COR-L47 (cell line): ENCODE measurements at regions not wholly inside any gene's neighbourhood (a gene's known extent, or its start where the extent isn't known, plus 50 kb on each side); places are given as distances from the start of the nearest gene placed in this dataset.

ENCODE experiments used
- DNase-seq: peaks from one replicate; lab custom pipeline; 2025; lab: John Stamatoyannopoulos, UW

DNA sequence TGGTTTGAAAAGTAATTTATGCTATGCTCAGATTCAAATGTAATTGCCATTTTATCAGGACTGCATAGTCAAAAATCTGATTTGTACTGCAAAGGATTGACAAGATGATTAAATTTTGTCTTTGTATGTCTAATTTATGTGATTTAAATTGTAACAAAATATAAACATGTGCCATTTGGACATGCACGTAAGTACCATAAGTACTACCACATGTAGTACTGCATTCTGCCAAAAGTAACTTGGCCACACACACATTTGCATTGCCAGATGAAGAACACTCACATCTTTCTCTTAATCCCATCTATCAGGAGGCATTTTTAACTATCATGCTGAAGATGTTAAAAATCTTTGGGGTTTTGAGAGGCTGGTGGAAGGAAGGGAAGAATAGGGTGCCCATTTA is 133.3 kb downstream of the KLF12 start:
- DNase-seq: no peak

DNA sequence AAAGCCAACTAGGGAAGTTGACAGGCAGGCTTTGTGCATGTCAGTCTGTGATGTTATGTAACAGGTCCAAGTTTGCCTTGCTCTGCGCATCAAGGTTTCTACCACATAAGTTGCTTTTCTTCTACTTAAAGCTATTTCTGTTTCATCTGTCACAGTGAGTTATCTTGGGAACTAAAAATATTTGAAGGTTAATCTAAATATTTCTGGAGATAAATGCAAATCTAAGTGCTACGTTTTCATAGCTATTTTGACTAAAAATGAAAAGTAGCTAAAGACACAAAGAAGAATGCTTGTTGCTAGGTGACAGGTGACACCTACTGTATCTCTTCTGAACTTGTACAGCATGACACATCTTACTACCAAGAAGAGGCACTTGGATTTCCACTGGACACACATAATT is 135.6 kb downstream of the KLF12 start:
- DNase-seq: no peak

DNA sequence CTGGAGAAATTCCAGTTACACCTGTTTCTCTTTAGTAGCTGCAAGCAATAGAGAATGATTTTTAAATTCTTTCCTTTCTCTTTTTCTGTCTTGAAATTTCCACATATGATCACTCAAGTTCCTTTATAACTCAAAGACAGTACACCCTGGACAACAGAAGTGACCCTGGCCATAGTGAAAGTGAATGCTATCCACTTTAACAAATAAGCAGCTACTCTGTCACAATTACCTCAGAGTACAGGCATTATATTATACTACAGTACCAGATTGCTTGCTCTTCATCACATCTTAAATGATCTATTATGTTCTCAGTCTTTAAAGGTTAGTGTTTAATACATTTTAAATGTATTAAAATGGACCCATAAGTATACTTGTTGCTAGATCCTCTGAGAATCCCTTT is 136.2 kb downstream of the KLF12 start:
- DNase-seq: no peak

DNA sequence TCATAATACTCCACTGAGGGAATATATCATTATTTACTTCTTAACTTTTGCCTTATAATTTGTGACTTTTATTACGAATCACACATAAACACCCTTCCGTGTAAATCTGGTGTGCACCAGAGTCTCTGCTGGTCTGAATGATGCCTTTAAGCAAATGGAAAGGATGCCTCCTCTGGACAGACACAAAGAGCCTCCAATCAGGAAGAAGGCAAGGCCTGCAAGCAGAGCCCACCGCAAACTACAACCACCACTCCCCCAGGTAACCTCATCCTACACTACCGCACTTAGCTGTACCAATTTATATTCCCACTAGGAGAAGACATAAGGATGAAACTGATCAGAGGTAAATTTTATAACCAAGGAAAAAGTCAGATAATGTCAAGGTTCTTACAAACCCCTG is 137.6 kb downstream of the KLF12 start:
- DNase-seq: no peak

DNA sequence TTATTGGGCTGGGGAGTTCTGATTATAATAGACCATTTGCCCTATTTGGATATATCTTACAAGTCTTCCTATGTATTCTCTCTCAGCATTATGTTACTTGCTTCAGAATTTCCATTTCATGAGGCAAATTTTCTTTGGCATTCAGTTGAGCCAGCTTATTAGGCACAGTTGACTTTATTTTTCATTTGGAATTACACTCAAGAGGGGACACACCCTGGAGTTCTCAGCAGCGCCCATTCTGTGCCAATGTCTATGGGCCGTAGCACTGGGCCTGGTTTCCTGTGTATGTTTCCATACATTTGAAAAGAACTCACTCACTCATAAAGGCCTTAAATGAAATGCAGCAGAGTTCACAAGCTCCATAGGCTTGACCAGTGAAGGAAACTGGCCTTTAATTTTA is 138.5 kb downstream of the KLF12 start:
- no peak for DNase-seq

DNA sequence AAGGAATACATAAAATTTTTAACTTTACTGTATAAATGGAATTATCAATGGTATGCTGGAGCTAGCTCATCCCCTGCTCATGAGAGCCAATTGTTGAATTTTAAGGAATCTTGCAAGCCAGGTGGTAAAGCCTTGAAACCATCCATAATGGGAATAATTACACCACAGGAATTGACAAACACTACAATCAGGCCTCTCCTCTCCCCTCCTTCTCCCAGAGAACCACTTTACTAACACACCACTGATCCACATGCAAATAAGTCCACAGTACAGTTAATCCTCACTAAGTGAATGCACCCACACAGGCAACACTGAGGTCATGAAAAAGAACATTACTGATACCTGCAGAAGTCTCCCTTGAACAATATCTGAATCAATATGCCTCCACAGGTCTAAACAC is 140.5 kb downstream of the KLF12 start:
- DNase-seq: no peak

DNA sequence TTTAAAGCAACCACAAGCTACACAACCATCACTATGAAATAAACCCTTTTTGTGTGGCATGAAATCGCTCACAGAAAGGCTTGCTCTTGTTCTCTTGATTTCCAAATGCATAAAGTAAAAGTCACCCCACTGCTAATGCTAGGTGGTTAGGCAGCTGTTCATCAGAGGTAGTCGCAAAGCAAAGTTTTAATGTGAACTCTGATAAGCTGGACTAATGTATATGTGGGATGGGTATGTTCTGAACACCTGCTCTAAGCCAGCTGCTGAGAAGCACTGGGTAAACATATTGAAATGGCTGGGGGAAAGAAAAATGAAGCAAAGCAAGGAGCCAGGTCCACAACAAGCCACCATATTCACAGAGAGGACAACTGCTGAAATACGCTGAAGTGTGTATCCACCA is 142.3 kb downstream of the KLF12 start:
- peak; percentile 13 for DNase-seq

DNA sequence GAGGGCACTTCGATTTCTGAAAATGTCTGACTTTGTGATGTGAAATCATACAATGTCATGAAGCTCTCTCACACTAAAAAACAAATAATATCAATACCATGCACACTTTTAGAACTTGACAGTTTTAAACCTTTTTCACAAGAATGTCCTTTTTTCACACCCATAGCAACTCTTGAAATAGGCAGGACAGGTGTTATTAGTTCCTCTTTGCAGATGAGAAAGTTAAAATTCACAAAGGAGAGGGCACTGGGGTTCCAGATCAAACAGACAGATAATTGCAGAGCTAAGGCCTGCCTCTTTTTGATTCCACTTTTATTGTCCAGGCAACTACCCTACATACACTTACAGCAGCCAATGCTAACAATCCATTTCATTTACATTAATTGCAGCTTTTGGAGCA is 142.8 kb downstream of the KLF12 start:
- DNase-seq: no peak

DNA sequence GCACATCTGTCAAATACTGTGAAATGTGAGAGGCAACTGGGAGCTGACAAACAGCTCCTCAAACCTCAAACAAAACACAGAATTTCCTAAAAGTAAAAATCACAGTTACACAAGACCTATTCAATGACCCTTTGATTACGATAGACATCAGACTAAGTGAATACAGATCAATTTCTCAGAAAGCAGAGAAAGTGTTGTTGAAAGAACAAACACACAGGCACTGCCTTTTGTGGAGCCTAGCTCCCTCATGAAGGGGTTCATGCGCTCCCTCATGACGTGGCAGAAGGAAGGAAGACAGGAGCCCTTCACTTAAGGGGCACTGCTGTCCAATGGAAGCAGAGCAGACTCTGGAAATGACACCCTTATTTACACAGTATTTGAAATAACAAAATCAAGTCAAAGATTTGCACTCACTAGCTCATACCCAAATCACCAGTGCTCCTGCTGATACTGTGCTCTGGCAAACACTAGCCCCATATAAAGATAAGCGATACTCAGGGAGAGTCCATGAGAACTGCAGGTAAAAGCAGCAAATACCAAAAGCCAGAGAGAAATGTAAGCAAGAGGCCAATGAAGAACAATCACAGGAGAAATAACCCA is 144.9 kb downstream of the KLF12 start:
- no peak for DNase-seq

DNA sequence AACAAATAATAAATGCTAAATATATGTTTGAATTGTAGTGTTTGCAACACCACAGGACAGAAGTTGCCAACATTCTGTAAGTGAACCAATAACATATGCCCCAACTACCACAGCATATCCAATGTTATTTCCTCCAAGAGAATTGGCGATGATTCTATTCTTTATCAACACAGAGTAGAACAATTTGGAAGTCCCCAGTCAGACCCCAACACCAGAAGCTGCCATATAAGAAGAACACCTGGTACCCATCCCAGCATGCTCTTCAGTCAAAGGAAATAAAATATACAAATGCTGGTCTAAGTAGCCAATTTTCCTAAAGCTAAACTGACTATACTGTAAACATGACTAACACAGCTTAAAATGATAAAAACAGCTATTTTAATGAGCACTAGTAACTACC is 145.7 kb downstream of the KLF12 start:
- no peak for DNase-seq

DNA sequence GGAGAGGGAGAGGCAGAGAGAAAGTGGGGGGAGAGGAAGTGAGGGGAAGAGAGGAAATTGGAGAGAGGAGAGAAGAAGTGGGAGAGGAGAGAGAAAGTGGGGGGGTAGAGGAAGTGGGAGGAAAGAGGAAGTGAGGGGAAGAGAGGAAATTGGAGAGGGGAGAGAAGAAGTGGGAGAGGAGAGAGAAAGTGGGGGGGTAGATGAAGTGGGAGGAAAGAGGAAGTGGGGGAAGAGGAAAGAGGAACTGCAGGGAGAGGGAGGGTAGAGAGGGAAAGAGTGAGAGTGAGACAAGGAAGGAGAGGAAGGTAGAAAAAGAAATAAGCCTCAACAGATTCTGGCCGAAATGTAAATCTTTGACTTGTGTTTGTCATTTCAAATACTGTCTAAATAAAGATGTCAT is 146.6 kb downstream of the KLF12 start:
- no peak for DNase-seq

DNA sequence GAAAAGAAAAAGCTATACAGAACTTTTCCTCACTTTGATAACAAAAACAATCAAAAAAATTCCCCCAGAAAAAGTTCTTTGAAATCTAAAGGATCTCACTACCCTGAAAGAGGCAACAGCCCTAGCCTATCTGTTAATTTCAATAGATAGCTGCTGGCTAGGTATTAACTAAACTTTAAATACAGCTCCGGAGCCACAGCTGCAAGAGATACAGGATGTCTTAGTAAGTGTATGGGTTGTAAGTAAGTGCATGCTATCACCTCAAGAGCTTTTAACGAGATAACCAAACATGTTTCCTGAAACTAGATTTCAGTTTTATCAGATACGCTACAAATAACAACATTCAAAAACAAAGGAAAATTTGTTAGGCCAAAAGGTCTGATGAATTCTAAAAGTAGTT is 148.4 kb downstream of the KLF12 start:
- no peak for DNase-seq

DNA sequence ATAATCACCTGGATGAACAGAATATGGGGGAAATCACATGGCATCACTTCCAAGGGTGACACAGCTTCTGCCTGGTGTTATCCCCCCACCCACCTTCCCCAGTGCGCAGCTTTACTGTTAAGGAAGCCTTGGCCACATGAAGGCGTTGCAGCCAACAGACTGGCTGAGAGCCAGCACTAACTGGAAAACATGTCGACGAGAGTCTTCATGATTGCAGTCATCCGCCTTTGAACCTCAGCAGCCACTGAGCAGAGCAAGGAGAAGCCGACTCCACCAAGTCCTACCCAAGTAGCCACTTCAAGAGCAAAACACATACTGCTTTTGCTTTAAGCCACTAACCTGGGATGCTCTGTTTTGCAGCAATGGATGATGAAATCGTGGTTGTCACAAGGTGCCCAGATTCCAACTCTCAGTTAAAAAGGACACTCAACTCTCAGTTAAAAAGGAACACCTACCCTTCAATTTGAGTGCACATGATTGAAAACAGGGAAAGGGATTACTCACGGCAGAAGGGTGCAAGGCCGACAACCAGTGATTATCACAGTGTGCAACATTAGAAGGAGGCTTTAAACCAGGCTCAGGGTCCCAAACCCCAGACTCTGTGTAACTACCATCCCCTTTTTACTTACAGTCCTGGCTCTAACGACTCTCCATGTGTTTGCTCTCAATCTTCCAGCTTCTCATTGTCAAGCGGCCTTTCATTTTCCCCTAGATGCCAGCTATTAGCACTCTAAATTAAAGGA is 149.1 kb downstream of the KLF12 start:
- no peak for DNase-seq

DNA sequence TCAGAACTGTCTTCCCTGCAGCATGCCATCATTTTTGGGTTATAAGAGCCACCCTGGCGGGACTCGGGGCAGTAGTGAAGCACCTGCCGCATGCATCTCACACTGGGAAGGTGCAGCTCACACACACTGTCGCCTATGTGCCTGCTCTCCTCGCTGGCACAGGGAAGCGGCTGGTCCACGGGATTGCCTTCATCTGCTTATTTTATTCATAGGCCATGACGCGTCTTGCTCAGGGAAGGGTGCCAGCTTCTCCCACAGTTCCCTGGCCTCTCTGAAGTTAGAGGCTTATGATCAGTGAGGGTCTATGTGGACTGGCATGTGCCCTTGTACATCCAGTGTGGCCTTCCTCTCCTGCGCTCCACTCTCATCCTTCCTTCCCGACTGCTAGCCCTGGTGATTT is 150.0 kb downstream of the KLF12 start:
- DNase-seq: no peak

DNA sequence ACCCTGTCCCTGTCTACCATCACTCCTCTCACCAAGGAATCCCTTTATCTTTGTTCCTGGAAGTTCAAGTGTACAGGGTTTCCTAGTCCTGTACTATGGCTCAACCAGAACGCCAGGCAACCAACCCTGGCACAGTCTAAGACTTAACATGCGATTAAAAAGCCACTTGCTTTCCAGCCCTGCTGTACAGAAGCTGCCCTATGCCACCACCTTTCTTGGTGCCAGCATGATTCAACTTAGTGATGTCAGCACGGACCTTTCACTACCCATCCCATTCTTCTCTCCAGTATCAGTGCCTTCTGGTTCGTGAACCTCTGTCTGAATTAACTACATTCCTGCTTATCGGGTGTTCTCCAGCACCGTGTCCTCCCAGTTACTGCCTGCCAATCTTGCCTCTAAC is 151.1 kb downstream of the KLF12 start:
- DNase-seq: no peak

DNA sequence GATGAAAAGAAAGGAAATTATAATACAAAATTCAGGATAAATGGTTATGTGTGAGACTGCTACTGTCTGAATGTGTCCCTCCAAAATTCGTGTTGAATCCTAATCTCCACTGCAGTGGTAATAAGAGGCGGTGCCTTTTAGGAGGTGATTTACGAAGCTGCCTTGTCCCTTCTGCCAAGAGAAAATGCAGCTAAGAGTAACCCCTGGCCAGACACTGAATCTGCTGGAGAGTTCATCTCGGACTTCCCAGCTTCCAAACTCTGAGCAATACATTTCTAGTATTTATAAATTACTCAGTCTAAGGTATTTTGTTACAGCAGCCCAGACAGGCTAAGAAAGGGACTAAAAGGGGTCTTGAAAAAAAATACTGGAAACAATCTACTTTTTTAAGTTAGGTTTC is 152.6 kb downstream of the KLF12 start:
- DNase-seq: no peak

DNA sequence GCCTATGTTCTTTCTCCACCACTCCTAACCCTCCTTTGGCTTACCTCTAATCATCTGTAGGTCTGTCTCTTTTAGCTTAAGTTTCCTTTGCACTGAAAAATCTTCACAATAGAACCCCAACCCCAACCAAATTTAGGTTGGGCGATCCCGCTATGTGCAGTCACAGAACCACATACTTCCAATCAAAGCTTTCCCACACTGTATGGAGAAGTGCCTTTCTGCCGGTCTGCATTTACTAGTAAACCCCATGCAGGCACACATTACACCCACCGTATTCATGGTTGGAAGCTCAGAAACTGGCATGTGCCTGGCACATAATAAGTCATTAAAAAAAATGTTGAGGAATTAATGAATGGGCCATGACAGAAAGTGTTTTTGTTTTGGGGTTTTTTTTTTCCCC is 158.4 kb downstream of the KLF12 start:
- DNase-seq: no peak

DNA sequence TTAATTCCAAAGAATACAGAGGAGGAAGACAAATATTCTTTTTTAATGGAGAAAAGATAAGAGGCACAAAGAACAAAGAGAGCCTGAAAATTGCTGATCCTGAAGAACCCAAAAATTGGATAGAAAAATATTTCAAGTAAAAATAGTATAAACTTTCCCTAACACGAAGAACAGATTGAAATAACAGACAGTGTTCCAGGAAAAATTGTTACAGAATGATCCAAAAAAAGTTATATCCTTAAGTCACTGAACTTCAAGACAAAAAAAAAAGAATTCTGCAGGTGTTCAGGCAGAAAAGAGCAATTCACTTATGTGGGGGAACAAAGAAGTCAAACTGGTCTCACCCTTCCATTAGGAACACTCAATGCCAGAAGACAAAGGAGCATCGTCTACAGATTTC is 160.2 kb downstream of the KLF12 start:
- DNase-seq: no peak

DNA sequence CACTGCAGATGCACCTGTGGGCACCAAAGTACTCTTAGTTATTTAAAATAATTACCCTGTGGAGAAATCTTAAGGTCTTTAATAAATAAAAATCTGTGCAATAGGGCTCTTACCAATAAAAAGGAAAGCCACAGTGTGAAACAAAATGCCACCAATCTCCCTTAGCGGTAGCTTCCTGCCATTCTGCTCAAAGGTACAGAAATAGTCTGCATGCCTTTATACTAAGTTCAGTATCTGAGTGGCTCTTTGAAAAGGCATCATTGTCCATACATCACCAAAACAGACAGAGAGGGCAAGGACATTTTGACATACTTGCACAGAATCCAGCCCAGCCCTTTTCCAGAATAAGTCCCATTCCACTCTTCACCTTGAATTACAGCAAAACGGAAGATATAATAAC is 161.0 kb downstream of the KLF12 start:
- DNase-seq: no peak

DNA sequence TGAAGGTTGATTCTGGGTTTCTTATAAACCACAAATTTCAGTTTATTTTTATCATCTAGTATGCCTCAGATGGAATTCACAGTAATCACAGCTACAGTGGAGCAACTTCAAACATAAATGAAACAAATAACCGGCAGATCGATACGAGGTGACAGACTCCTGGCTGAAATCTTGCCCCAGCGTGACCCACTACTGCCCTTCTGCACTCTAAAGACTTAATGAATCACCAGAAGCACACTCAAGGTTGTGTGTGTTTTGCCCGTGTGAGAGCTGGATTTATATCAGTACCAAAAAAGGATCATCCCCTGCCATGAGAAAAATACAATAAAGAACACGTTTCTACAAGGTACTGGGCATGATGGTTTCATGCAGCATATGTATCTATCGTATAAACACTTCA is 161.7 kb downstream of the KLF12 start:
- DNase-seq: no peak

DNA sequence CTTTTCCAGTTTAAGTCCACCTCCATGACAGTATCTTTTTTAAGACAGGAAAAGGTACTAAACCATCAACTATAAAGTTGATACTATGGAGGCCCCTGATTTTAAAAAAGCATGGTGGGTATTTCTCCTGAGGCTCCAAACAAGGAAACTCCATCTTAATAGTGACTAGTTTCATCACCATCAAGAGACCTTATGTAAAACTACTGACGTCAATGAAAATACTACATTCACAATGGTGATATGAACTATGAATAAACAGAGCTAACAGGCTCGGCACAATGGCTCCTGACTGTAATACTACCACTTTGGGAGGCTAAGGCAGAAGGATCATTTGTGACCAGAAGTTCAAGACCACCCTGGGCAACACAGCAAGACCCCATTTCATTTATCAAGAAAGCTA is 162.7 kb downstream of the KLF12 start:
- DNase-seq: no peak

DNA sequence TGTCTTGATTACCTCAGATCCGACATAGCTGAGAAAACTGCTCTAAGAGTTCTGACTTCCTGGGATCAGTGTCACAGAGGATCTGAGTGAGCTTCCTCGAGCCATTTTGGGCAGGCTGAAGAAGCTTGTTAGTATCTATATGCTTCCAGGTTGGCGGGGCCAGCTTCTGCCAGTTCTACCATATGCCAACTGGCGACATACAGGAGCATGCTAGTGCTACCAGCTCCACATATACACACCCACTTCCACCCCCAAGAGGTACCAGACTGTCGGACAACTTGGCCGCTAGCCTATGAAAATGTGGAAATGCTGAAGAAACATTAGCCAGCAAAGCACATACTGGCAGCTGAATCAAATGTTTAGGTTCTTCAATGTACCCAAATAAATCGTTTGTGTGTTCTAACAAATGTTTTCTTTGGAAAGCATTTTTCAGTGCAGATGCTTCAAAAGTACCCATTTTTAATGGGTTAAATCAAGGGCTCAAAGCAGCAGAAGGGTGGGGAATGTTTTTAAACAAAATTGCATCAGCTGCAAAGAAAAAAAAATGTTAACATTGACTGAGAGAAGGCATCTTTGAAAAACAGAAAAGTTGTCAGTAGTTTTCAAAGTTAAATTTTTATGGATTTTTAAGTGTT is 163.7 kb downstream of the KLF12 start:
- DNase-seq: no peak

DNA sequence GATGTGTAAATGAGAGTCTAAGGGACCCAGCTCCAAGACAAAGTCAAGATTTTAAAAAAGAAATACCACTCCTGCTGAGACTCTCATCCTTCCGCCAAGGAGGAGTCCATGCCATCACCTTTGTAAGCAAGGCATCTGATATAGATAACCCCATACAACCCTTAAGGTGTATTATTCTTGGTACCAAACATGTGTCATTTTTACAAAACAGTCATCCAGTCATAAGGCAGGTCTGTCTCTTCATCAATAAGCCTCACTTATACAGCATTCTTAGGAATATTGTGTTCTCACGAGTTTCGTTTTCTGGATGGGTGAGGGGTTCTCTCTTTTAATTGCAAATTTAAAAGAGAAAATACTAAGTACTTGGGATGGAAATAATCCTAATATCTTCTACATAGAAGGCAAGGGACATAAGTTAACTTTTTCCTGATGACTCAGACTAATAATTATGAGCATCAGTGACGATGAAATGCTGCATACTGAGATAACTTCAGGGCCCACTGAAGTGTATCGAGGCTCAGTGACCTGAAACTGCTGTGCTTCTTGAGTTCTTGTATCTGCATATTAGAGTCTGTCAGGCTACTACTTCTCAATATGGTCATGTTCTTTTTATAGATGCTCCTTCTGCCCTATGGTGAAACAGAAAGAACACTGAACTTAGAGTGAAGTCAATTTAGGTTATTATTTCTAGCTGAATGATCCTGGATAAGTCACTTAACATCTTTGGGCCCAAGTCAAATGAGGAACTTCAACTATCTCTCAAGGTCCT is 166.6 kb downstream of the KLF12 start:
- no peak for DNase-seq
